Erythroblast (primary cell): ENCODE measurements at regions not wholly inside any gene's neighbourhood (a gene's known extent, or its start where the extent isn't known, plus 50 kb on each side); places are given as distances from the start of the nearest gene placed in this dataset.
A peak's percentile ranks its signal among the peaks of the same experiment; 100 is the strongest.

ENCODE experiments used
- DNase-seq, 2 experiments: peaks; one replicate each; lab custom pipeline; 2025; lab: John Stamatoyannopoulos, UW
- GATA1 ChIP-seq: IDR thresholded peaks from 2 replicates; pipeline ENCODE4 v1.6.1; 2011; ENCODE audit warnings: low read depth, mild to moderate bottlenecking, control low read depth, low read length, moderate library complexity
- POLR2A ChIP-seq: IDR thresholded peaks from 2 replicates; pipeline ENCODE4 v1.6.1; 2011; ENCODE audit warnings: mild to moderate bottlenecking, low read length

DNA sequence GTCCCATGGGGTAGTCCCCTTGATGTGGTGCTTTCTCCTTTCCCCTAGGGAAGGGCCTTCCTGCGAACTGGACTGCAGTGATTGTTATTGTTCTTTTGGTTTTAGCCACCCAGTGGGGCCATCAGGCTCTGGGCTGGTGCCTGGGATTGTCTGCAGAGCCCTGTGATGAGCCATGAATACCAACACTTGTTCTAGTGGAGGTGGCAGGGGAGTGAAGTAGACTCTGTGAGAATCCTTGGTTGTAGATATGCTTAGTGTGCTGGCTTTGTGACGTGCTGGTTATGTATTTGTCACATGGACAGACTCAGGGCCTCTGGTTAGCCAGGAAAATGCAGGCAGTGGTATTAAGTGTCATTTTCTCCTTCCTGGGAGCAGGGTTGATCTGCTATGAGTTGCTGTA lies 51.8 kb upstream of the NDUFB4 start:
- DNase-seq, result no peak
- no peak for TF ChIP-seq POLR2A
- no peak for TF ChIP-seq GATA1

- no peak for DNase-seq
- TF ChIP-seq GATA1, result no peak
- TF ChIP-seq POLR2A, result no peak
Observed at GRCh38 chr3:120536642-120537041, 59.5 kb upstream of the NDUFB4 start.

GRCh38 chr3:120532969-120533368 lies 63.2 kb upstream of the NDUFB4 start:
- no peak for DNase-seq
- TF ChIP-seq GATA1, result no peak
- TF ChIP-seq POLR2A, result no peak

DNA sequence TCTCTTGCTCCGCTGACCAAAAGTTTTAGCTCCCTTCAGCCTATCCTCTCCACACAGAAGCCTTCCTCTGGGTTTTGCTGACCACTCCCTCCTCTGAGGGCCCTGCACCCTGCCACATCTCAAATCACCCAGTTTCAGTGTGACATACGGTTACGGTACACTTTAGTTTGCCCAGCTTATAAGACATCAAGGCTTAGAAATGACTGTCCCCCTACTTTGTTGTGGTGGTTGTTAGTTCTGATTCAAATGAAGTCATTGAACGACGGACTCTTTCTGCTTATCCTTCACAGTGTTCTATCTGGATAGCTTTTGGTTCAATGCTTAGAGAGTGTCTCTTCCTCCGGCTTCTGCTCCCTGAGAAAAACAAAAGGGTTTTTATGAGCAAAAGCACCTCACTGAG lies 68.0 kb upstream of the NDUFB4 start:
- TF ChIP-seq GATA1 (no peak), POLR2A (no peak)
- DNase-seq, result no peak

GRCh38 chr3:120526011-120526870 lies 69.9 kb upstream of the NDUFB4 start:
- DNase-seq, result no peak
- no peak for TF ChIP-seq GATA1
- no peak for TF ChIP-seq POLR2A

DNA sequence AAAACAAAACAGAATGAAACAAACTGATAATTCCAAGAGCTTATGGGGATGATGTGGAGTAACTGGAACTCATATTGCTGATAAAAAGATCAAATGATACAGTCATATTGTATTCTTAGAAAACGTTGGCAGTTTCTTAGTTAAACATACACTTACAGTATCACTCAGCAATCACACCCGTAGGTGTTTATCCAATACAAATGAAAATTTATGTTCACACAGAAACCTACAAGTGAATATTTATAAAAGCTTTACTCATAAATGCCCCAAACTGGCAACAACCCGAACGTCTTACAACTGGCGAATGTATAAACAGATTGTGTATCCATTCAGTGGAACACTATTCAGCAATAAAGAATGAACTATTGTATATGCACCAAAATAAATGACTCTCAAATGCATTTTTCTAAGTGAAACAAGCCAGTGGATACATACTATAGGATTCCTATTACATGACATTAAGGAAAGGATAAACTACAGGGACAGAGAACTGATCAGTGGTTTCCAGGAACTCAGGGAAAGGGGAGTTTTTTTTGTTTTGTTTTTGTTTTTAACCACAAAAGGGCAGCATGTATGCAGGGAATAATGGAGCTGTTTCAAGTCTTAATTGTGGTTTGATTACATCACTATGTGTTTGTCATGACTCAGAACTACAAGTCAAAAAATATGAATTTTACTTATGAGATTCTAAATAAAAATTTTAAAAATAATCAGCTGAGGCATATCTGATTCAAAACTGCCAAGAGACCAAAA lies 71.8 kb upstream of the NDUFB4 start:
- TF ChIP-seq GATA1 (no peak), POLR2A (no peak)
- no peak for DNase-seq

DNA sequence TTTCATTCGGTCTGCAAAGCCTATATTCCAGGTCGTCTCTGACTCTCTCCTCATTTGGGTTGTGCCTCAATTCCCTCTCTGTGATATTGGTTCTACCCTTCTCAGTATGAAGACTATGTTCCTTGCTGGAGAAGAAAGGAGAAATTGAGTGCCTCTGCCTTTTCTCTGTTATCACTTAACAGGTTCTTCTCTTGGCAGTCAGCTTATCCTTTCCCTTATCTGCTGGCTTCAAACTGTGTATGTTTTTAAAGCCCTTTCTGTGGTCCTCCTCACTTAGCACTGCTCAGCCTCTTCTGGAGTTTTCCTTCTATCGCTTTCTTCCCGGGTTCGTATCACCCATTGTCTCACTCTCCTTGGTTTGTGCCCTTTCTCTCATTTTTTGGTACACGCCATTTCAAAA lies 65.3 kb upstream of the FSTL1 start:
- DNase-seq, result peak; percentile 7 to 51
- TF ChIP-seq POLR2A (no peak), GATA1 (no peak)

DNA sequence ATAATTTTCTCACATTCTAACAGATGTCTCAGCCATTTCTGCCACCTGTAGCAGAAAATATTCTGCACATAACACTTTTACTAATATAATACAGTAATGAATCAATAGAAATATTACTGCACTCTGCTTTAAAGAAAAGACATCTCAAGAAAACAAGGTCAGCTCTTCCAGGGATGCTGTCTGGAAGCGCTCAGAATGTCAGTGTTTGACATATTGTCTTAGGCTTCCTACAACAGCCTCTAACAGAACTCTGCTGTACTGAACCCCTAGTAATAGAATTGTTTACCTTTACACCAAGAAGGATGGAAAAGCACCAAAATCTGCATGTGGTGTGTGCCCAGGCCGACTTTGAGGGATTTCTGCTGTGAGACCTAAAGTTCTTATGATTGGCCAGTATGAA lies 61.9 kb upstream of the FSTL1 start:
- DNase-seq, result no peak
- TF ChIP-seq GATA1, result no peak
- no peak for TF ChIP-seq POLR2A

- no peak for TF ChIP-seq POLR2A
- TF ChIP-seq GATA1, result no peak
- DNase-seq, result peak; percentile 4 to 25
Observed at GRCh38 chr3:120506828-120507774, 56.3 kb upstream of the FSTL1 start.

DNA sequence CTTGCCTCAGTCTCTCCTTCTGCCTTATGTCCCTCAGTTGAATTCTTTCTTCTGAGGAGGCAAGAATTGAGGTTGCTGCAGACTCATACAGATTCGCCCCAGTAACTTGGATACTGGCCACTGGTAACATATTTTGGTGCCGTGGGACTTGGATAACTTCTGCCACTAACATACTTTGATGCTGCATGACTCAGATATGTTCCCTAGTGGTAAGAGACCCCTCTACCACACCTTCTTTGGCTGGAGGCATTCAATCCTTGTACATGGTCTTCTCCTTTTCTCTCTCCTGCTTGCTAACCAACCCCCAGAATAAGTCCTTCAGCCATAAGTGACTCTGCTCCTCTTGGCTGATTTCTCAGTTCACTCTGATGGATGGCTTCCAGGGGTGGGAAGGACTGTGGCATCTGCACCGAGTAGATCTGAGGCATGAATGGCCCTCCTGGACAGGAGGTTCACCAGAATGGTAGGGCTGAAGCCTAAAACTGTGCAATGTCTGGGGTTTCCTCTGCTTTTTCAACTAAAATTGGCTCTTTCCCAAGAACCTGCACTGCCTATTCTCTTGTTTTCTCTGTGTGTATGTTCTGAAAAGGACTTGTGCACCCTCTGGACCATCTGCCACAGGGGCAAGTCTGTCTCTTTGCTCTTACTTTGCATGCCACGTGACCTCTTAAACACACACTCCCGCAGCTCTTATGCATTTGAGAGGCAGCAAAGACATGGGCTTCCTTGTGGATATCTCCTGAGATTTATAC lies 55.5 kb upstream of the FSTL1 start:
- no peak for DNase-seq
- TF ChIP-seq POLR2A (no peak), GATA1 (no peak)

GRCh38 chr3:120503727-120504616 lies 53.2 kb upstream of the FSTL1 start:
- no peak for DNase-seq
- TF ChIP-seq POLR2A (no peak), GATA1 (no peak)

DNA sequence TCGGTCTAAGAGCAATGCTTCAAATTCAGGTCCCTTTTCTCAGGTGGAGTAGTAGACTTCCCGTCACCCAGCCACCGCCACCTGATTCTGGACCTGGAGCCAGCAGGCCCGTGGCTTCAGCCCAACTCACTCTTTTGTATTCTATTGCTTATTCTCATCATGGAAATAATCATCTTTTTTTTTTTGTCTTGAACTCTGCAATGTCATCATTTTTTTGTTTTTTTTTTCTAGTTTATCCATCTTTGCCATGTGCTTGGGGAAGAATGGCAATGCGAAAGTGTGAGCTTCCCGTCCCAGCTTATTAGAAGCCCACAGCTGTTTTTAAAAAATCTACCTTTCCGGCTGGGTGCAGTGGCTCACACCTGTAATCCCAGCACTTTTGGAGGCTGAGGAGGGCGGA lies 51.3 kb upstream of the FSTL1 start:
- TF ChIP-seq GATA1 (no peak), POLR2A (no peak)
- no peak for DNase-seq
